Fibroblast of peridontal ligament (primary cell): ENCODE measurements at regions not wholly inside any gene's neighbourhood (a gene's known extent, or its start where the extent isn't known, plus 50 kb on each side); places are given as distances from the start of the nearest gene placed in this dataset.
"Not testable (repeated sequence)": the region's sequence is repeated elsewhere in the genome, so short reads cannot be mapped to it uniquely, and the experiment has no call there.

Source experiments
- DNase-seq: peaks from one replicate; pipeline ENCODE4 v3.0.0-alpha.2; 2010; ENCODE audit errors: extremely low read depth

DNA sequence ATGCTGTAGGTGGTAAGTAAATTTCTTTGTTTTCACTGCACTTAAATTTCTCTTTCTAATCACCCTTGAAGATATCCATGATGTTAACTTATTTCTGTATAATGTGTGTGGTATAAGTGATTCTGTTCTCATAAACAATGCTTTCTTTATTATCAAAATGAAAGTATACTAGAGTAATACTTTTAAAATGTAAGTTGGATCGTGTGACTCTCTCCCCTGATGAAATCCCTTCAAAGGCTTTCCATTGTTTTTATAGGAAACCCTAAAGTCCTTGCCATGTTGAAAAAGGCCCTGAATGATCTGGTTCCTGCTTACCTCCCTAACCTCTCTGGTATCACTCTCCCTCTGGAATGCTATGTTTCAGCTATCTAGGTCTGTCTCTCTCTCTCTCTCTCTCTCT, 191.1 kb upstream of the LHX8 start:
- DNase-seq, result peak; percentile 10

DNA sequence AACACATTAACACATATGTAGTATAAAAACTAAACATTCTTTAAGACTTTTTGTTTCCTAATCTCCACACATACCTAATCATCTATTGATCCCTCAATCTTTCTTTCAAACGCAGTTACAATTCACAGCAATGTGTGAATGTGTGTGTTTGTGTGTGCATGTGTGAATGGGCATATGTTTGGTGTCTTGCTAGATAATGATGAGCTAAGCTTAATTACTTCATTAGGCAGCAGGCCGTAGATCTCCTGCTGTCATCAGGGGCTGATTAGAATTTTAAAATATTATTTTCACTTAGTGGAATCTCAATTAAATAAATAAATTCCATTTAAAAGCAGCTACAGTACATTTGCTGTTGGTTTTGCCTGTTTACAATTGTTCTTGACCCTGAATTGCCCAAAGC, 187.8 kb upstream of the LHX8 start:
- no peak for DNase-seq

DNA sequence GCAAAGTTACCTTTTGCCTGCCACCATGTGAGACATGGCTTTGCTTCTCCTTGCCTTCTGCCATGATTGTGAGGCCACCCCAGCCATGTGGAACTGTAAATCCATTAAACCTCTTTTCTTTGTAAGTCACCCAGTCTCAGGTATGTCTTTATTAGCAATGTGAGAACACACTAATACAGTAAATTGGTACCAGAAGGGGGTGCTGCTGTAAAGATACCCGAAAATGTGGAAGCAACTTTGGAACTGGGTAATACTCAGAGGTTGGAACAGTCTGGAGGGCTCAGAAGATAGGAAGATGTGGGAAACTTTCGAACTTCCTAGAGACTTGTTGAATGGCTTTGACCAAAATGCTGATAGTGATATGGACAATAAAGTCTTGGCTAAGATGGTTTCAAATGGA, 184.8 kb upstream of the LHX8 start:
- not testable (repeated sequence) for DNase-seq

DNA sequence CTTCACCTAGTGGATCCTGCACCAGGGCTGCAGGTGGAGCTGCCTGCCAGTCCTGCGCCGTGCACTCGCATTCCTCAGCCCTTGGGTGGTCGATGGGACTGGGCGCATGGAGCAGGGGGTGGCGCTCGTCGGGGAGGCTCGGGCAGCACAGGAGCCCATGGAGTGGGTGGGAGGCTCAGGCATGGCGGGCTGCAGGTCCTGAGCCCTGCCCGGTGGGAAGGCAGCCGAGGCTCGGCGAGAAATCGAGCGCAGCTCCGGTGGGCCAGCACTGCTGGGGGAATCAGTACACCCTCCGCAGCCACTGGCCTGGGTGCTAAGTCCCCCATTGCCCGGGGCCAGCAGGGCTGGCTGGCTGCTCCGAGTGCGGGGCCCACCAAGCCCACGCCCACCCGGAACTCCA, 182.2 kb upstream of the LHX8 start:
- DNase-seq, result not testable (repeated sequence)

DNA sequence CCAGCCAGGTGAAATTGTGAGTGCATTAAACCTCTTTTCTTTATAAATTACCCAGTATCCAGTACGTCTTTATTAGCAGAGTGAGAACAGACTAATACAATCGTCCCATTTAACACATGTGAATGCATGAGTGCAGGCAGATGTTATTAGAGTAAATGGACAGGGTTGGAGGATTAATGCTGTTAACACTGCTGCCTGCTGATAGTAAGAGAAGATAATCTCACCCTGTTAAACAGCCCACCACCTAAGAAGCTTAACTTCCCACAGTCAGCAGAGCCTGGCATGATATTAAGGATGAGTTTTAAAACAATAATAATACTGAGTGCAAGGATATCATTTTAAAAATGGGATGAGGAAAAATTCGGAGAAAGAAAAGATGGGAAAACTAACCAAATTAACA, 181.4 kb upstream of the LHX8 start:
- DNase-seq, result no peak

DNA sequence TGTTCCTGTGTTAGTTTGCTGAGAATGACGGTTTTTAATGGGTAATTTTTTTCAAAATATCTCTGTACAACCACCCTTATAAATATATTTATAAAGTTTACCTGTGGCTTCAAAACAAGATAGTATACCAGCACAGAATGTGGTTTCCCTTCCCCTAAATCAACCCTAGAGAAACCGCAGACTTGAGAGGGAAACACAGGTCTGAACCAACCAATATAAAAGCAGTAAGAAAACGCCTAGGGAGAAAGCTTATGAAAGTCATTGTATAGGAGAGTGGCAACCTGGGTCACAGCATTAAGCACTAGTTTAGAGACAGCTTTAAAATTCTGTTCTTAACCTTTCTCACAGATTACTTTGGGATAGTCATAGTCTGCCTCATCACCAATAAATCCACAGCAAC, 180.6 kb upstream of the LHX8 start:
- DNase-seq, result no peak

DNA sequence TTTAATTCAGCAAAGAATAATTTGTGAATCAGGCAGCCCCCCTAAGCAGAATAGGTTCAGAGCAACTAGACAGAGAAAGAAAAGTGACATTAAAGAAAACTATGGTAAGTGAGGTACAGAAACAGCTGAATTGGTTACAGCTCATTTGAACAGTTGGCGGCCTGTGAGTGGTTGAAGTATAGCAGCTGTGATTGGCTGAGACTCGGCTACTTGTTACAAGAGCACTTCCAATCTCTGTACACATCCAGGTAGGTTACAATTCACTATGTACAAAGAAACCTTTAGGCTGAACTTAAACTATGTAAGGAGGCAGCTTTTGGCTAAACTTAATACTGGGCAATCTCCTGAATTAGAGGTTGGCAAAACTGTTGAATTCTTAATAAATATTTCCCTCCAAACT, 171.1 kb upstream of the LHX8 start:
- no peak for DNase-seq

DNA sequence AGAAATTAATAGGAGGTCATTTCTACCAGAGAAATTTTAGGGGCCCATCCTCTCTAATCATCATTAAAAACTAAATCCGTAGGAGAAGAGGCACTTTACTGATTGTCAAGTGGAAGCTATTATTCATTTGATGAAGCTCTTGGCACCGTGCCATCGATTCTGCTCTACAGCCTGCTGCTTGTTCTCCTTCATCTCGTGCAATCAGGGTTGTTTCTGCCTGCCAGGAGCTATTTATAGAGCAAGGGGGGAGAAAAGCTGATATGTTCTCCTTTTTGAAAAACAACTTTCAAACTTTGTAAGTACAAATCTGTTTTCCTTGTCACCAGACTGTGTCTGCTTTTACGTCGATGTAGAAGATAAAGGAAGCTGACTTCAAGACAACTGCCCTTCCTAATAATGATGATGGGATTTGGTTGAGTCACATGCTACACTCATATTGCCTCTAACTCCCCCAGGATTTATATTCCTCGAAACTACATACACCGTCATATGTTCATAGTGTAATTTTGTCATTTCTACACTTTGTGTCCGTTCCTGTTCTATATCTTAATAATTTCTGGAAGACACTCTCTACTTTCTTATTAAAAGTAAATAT, 169.6 kb upstream of the LHX8 start:
- DNase-seq, result peak; percentile 80

DNA sequence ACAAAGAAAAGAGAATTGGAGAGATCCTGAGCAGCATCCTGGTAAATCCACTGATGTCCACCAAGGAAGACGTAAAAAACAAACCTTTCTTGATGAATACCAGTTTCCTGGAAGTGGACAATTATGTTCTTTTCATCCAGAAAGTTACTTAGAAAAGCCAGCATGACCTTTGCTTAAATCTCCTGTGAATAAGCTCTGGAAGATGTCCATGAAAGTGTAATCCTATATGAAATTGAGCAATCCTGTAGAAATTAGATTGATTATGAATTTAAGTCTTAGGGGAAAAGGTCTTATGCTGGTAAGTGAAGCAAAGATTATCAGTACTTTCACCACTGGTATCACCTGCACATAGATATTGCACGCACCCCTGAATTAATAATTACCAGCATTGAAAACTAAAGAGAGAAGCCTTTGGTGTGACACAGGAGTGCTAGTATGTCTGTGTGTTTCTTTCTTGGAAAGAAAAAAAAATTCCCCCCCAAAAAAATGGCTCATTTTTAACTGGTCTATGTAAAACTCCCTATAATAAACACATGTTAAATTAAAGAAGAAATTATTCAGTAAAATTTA, 164.5 kb upstream of the LHX8 start:
- DNase-seq, result peak; percentile 77

DNA sequence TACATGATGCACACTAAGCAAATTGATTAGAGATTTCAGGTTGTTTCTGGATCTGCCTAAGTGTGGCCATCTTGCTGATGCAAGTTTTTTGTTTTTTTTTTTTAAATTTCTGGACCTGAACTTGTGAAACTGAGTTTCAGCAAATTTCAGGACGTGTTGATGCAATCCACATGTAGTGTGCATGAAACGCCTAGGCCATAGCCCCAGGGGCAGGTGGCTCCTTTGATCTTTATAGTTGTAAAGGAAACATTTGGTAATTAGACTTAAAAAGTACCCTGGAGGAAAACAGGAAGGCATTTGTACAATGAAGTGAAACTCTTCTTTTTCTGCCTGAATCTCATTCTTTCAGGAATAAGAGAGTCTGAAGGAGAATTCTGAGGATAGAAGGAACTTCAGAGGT, 162.2 kb upstream of the LHX8 start:
- no peak for DNase-seq

DNA sequence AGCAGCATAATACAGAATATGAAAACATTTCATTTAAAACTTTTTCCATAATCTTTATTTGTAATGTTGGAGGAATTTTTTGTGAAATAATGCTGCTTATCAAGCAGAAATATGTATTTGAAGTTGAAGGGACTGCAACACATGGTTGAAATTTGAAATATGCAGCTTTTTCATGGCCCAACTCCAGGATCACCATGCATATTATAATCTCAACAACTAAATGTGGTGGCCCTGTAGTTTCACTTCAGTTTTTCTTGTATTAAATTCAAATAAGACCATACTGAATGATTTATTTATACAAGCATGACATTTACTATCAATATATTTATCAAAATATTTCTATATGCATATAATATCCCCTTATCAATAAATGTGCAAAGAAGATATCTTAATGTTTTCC, 157.7 kb upstream of the LHX8 start:
- no peak for DNase-seq

DNA sequence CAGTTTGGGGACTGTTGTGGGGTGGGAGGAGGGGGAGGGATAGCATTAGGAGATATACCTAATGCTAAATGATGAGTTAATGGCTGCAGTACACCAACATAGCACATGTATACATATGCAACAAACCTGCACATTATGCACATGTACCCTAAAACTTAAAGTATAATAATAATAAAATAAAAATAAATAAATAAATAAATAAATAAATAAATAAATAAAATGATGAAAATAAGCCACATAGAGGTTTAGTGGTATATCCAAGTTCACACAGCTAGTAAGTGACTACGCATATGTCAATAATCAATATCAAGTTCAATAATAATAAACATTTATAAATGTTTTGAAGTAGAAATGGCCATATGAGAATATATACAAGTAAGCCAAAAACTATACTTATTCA, 141.7 kb upstream of the LHX8 start:
- not testable (repeated sequence) for DNase-seq

DNA sequence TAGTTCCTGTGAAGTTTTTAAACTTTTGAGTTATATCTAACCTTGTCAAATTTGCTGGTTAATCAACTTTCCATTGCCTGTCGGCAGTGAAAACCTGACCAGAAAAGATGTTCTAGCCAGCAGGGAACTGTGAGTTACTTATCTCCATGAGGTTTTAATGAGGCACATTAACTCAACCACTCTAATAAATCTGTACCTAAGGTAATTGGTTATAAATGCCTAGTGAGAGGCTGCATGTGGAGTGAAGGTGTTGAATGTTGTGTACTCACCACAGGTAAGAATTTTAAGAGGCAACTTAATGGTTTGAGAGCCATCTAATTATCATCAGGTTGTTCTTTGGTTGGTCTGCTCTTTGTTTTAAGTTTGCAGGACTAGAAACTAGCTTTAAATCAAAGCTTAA, 138.4 kb upstream of the LHX8 start:
- no peak for DNase-seq

DNA sequence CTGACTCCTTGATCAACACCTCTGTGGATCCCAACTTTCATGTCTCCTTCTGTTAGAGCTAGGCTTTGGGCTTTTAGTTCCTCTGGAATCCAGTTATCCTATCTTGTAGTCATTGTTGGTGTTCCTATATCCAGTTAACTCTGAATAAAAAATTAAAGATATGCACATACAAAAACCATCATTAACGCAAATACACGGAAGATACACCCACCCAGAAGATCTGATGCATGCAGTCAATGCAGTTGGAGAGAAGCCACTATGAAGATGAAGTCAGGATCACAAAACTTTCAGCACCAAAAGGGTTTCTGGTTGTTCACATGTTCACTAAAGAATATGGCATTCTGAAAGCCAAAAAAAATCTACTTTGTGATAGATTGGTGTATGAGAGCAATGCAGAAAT, 123.6 kb upstream of the LHX8 start:
- DNase-seq, result no peak

DNA sequence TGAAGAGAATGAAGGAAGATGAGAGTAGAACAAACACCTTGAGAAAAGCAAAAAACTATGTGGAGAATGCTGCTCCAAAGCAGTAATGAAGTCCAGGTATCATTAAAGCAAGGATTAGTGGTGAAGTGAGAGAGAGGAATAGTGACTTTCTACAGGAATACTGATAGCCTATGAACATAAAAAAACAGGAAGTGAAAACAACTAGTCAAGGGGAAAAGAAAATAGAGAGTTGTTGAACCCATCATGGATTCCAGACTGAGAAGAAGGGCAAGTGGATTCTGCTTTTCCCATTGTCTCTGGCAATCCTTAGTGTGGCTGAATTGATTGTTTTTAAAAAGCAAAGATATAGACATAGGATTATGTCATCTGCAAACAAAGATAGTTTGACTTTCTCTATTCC, 119.9 kb upstream of the LHX8 start:
- no peak for DNase-seq

DNA sequence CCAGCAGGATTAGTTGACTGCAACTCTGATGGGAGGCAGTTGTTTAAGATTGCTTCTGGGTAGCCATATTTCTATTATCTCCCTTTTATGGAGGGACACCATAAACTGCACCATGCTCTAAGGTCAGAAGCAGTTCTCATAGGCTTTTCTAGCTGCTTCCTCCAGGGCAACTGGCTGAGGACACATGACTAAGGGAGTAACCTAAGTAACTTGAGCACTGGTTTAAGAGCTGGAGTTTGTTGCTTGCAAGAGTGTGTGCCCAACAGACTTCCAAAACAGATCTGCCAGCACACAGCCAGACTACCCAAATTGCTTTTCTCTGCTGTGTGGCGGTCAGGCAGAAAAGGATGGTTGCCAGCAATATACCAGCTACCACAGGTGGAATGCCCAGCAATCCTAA, 111.2 kb upstream of the LHX8 start:
- no peak for DNase-seq

DNA sequence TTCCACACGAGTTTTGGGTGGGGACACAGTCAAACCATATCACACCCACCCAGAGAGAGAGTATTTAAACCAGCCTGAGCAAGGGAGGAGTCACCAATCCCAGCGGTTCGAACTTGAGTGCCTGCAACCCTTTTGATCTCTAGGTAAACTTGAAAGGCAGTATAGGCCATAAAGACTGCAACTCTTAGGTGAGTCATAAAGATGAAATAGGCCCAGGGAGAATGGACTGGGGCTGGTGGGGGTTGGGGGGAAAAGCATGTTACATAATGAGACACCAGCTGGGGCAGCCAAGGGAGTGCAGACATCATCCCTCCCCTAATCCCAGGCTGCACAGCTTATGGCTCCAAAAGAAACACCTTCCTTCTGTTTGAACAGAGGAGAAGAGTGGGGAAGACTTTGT, 99.8 kb upstream of the LHX8 start:
- no peak for DNase-seq

DNA sequence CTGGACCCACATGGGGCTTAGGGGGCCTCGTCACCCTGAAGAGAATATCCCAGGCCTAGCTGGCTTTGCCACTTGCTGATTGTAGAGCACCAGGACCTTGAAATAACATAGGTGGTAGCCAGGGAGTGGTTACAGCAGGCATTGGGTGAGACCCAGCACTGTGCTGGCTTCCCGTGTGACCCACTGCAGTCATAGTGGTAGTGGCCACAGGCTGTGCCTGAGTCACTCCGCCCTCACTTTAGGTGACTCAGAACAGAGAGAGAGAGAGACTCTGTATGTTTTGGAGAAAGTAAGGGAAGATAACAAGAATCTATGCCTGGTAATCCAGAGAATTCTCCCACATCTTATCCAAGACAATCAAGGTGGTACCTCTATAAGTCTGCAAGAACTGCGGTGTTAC, 98.7 kb upstream of the LHX8 start:
- peak; percentile 25 for DNase-seq

DNA sequence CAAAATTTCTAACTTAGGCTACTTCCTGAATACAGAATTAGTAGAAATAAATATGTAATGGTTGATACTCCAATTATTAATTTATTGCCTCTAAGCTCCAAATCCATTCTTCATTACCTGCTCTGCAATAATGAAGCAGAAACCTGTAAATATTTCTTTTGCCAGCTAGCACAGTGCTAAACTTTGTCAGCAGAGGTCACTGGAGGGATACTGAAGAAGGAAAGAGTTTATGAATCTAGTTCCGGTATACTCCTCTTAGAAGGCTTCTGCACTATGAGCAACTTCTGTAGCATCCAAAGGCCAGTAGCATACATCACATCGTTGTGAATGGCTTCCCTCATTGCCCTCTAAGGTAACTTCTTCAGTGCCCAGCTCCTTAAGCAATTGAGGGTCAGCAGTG, 81.0 kb upstream of the LHX8 start:
- peak; percentile 77 for DNase-seq

DNA sequence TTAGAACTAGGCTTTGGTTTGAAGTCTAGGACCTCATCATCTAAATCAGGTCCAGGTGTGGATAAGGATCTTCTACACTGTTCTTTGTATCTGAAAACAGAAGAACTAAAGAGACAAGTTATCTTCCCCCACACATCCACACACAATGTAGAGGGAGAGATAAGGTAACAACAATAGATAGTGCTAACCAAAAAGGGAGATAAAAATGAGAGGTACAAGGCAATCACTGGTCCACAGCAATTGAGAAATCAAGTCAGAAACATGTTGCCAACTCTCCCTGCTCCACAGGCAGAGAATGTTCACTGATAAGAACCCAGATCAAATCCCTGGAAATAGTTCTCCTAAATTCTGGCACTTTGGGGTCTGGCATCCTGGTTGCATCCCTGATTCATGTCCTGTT, 75.8 kb upstream of the LHX8 start:
- no peak for DNase-seq

DNA sequence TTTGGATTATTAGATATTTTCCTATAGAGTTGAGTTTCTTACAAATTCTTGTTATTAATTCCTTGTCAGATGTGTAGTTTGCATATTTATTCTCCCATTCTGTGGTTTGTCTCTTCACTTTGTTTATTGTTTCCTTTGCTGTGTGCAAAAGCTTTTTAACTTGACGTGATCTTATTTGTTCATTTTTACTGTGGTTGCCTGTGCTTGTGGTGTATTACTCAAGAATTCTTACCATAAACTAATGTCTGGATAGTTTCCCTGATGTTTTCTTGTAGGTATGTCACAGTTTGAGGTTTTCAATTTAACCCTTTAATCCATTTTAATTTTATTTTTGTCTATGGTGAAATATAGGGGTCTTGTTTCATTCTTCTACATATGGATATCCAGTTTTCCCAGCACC, 72.1 kb upstream of the LHX8 start:
- DNase-seq, result no peak

DNA sequence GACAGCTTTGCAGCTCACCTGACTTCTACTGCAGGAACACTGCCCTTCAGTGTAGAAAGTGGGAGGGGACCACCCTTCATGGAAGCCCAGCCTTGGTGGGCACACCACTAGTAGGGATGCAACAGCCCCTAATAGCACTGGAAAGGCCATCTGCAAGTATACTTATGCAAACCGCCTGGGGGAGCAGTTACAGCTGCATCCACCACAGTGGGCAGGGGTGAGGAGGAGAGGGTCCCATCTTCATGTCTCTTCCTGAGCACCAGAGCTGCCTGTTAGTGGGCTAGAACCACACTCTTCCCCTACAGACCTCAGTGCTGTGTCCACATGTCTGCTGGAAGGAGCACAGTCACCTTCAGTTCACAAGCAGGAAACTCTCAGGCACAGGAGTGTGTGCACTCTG, 66.2 kb upstream of the LHX8 start:
- DNase-seq, result no peak

DNA sequence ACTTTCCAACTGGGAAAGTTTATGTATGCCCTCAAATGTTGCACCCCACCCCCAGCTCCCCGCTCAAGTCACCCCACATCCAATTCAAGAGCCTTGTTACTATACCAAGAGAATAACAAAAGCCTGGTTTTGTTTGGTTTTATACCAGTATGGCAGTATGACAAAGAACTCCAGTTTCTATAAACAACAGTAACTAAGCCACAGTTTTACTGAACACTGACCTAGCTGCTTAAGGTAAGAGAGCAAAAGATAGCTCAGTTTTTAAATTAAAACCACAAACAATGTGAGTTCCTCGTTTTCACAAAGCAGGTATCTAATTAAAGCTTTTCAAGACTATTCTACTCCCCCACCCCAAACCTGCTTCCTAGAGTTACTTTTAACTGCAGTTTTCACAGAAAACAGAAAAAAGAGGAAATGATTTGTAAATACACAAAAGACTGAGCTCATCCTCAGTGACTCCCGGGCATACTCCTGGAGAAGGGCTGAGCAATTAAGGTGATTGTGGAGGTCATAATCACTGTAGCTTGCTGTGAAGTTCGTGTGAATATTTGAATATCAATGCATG, 59.3 kb upstream of the LHX8 start:
- DNase-seq, result no peak
